Esophagus squamous epithelium (tissue), 5 donors: ENCODE measurements at regions not wholly inside any gene's neighbourhood (a gene's known extent, or its start where the extent isn't known, plus 50 kb on each side); places are given as distances from the start of the nearest gene placed in this dataset.

Source experiments
- DNase-seq: peaks from one replicate; lab custom pipeline; 2025; lab: John Stamatoyannopoulos, UW
- H3K27ac ChIP-seq, 4 donors: fragments of 200-600 bp; sonication (generic); one replicate each; pipeline ENCODE4 v1.5.1; 2016 to 2019; ENCODE audit warnings: mild to moderate bottlenecking in 1 of 4
- H3K27me3 ChIP-seq, 4 donors: fragments of 200-600 bp; sonication (generic); 1 replicate in 3 of 4; 2 replicates in 1 of 4; pipeline versions ENCODE4 v1.5.1 to v1.6.0; 2017 to 2021; ENCODE audit warnings: antibody characterized with exemption in 1 of 4
- H3K36me3 ChIP-seq, 3 donors: fragments of 200-600 bp; sonication (generic); one replicate each; pipeline ENCODE4 v1.5.1; 2016 to 2019
- H3K4me1 ChIP-seq, 3 donors: fragments of 200-600 bp; sonication (generic); one replicate each; pipeline ENCODE4 v1.5.1; 2017 to 2019
- H3K4me3 ChIP-seq, 4 donors: fragments of 200-600 bp; sonication (generic); 1 replicate in 3 of 4; 2 replicates in 1 of 4; pipeline ENCODE4 v1.5.1; 2016 to 2019; ENCODE audit warnings: mild to moderate bottlenecking in 2 of 4, moderate library complexity in 1 of 4
- H3K9me3 ChIP-seq, 3 donors: fragments of 200-600 bp; sonication (generic); one replicate each; pipeline ENCODE4 v1.5.1; 2016 to 2019
- POLR2A ChIP-seq, 4 donors: fragments of 450-650 bp; IDR thresholded peaks; one replicate each; pipeline ENCODE4 v1.6.1; 2017; ENCODE audit warnings: antibody characterized with exemption in 4 of 4, mild to moderate bottlenecking in 4 of 4, moderate library complexity in 3 of 4
- WGBS, 2 donors: methylation state at CpG; one replicate each; pipeline ENCODE4 v1.1.5; 2018; 5-methylcytosine and 5-hydroxymethylcytosine counted together
- intact Hi-C: fragments of 100-400 bp; cut with DNase I; formaldehyde crosslinking; loops from one replicate; pipeline ENCODE4 v1.15.0; 2022
- TF ChIP-seq, protein P1 (sequence below), 6 experiments: fragments of 450-650 bp in 4 of 6; fragments of 200-600 bp in 2 of 6; sonication (generic) in 2 of 6; IDR thresholded peaks; one replicate each; pipeline ENCODE4 v1.5.1; 2016 to 2019; ENCODE audit warnings: antibody characterized with exemption in 6 of 6, mild to moderate bottlenecking in 4 of 6, moderate library complexity in 4 of 6
- donor health status: DM: yes; HTN: yes; CAD: no.

GRCh38 chr21:17432732-17433057, 80.1 kb upstream of the CXADR start:
- Histone ChIP-seq H3K9me3 (no peaks in the 10 kb centered on the region), H3K27me3 (no peaks in the 10 kb centered on the region), H3K4me1 (peaks cover 5 to 45% (median 10%) of the 10 kb centered on the region in 3 donors), H3K4me3 (no peak overlapping the region), H3K36me3 (no peaks in the 10 kb centered on the region), H3K27ac (no peak overlapping the region)
- intact Hi-C loops = no loop called here
- TF ChIP-seq POLR2A (IDR thresholded peaks at IDR 0.05) = no peak
- TF ChIP-seq, protein P1, sequence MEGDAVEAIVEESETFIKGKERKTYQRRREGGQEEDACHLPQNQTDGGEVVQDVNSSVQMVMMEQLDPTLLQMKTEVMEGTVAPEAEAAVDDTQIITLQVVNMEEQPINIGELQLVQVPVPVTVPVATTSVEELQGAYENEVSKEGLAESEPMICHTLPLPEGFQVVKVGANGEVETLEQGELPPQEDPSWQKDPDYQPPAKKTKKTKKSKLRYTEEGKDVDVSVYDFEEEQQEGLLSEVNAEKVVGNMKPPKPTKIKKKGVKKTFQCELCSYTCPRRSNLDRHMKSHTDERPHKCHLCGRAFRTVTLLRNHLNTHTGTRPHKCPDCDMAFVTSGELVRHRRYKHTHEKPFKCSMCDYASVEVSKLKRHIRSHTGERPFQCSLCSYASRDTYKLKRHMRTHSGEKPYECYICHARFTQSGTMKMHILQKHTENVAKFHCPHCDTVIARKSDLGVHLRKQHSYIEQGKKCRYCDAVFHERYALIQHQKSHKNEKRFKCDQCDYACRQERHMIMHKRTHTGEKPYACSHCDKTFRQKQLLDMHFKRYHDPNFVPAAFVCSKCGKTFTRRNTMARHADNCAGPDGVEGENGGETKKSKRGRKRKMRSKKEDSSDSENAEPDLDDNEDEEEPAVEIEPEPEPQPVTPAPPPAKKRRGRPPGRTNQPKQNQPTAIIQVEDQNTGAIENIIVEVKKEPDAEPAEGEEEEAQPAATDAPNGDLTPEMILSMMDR (IDR thresholded peaks at IDR 0.05) = no peak
- no peak for DNase-seq
- WGBS, 2 donors = 66 to 91% methylated on average over 3 of the region's 3 CpGs

- intact Hi-C loops = no loop called here
- Histone ChIP-seq H3K36me3 (no peaks in the 10 kb centered on the region), H3K4me1 (peaks cover 5 to 45% (median 10%) of the 10 kb centered on the region in 3 donors), H3K27ac (no peak overlapping the region), H3K27me3 (no peaks in the 10 kb centered on the region), H3K9me3 (no peaks in the 10 kb centered on the region), H3K4me3 (no peak overlapping the region)
- DNase-seq = no peak
- WGBS, 2 donors = 66 to 73% methylated on average over 2 of the region's 2 CpGs
- TF ChIP-seq, protein P1 (IDR thresholded peaks at IDR 0.05) = no peak
- TF ChIP-seq POLR2A (IDR thresholded peaks at IDR 0.05) = no peak
Measured at GRCh38 chr21:17433730-17434129, 79.1 kb upstream of the CXADR start.

GRCh38 chr21:17435565-17436543, 77.0 kb upstream of the CXADR start:
- H3K36me3 ChIP-seq = no peaks in the 10 kb centered on the region
- H3K4me1 ChIP-seq = peaks cover 5 to 45% (median 10%) of the 10 kb centered on the region in 3 donors
- H3K9me3 ChIP-seq = no peaks in the 10 kb centered on the region
- 57 to 67% methylated on average over 7 of the region's 7 CpGs for WGBS, 2 donors
- intact Hi-C loops = no loop called here
- peak overlapping the region in 2 of 4 donors; percentile 16 to 46 for H3K27ac ChIP-seq
- TF ChIP-seq, protein P1 (IDR thresholded peaks at IDR 0.05) = no peak
- TF ChIP-seq POLR2A (IDR thresholded peaks at IDR 0.05) = no peak
- no peaks in the 10 kb centered on the region for H3K27me3 ChIP-seq
- DNase-seq = no peak
- H3K4me3 ChIP-seq = no peak overlapping the region

GRCh38 chr21:17436626-17437111, 76.2 kb upstream of the CXADR start:
- intact Hi-C loops = no loop called here
- Histone ChIP-seq H3K4me1 (peaks cover 5 to 53% (median 10%) of the 10 kb centered on the region in 3 donors), H3K27ac (peak overlapping the region in 2 of 4 donors; percentile 16 to 46), H3K4me3 (no peak overlapping the region), H3K27me3 (no peaks in the 10 kb centered on the region), H3K9me3 (no peaks in the 10 kb centered on the region), H3K36me3 (no peaks in the 10 kb centered on the region)
- 37 to 40% methylated on average over 4 of the region's 4 CpGs for WGBS, 2 donors
- no peak for DNase-seq
- TF ChIP-seq POLR2A (IDR thresholded peaks at IDR 0.05) = no peak
- TF ChIP-seq, protein P1 (IDR thresholded peaks at IDR 0.05) = no peak

DNA sequence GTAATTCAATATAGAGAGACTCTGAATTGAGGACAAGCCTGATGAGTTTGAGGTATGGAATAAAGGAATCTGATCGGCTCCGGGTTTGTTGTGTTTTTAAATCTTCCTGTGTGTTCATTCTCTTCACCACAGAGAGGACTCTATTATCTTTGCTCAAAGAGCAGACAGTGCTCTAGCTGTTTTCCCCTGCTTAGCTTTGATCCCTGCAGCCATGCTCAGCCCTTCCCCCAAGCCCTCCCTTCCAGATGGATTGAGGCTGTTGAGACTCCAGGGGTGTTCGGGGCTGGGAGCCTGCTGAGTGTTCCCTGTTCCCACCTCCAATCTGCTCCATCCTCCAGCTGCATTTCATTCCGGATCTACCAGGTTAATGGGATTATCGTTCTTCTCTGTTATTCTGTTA, 74.2 kb upstream of the CXADR start:
- H3K9me3 ChIP-seq = no peaks in the 10 kb centered on the region
- DNase-seq = no peak
- TF ChIP-seq, protein P1 (IDR thresholded peaks at IDR 0.05) = no peak
- no peak for TF ChIP-seq POLR2A (IDR thresholded peaks at IDR 0.05)

More for the DNA sequence above, 74.2 kb upstream of the CXADR start:
- Histone ChIP-seq H3K4me1 (peaks cover 5 to 67% (median 10%) of the 10 kb centered on the region in 3 donors), H3K4me3 (no peak overlapping the region), H3K27me3 (no peaks in the 10 kb centered on the region), H3K27ac (no peak overlapping the region), H3K36me3 (no peaks in the 10 kb centered on the region)
- intact Hi-C loops = no loop called here
- 57 to 72% methylated on average over 5 of the region's 5 CpGs for WGBS, 2 donors
